ENCODE measurements at regions not wholly inside any gene's neighbourhood (a gene's known extent, or its start where the extent isn't known, plus 50 kb on each side); places are given as distances from the start of the nearest gene placed in this dataset.

DNA sequence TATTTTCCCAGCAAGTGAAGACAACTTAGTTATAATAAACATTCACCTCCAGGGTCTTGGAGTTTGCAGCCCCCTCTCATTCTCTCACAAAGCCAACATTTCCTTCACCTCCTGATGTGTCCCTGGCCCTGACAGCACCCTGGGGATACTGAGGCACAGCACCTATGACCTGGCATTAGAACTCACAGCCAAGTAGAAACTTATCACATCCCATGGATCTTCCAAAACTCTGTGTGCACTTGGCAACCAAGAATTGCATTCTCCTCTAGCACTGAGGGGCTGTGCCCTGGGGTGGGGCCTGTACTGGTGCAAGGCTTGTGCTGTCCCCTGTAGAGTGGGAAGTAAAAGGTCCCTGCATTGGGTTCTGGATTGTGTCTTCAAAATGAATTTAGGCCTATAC is 116.7 kb upstream of the IGLL5 start:
- no peaks in the 10 kb centered on the region for H3K27me3 ChIP-seq (ENCODE audit: control insufficient read depth, insufficient read depth, low read length)
- no peak overlapping the region for H2AFZ ChIP-seq
- no peak overlapping the region for H3K4me3 ChIP-seq (ENCODE audit: low read depth, low read length)
- no peak overlapping the region for H3K4me2 ChIP-seq (ENCODE audit: low read length)
- H3K4me1 ChIP-seq = no peaks in the 10 kb centered on the region
- H3K9ac ChIP-seq = no peak overlapping the region
- TF ChIP-seq, protein P1, sequence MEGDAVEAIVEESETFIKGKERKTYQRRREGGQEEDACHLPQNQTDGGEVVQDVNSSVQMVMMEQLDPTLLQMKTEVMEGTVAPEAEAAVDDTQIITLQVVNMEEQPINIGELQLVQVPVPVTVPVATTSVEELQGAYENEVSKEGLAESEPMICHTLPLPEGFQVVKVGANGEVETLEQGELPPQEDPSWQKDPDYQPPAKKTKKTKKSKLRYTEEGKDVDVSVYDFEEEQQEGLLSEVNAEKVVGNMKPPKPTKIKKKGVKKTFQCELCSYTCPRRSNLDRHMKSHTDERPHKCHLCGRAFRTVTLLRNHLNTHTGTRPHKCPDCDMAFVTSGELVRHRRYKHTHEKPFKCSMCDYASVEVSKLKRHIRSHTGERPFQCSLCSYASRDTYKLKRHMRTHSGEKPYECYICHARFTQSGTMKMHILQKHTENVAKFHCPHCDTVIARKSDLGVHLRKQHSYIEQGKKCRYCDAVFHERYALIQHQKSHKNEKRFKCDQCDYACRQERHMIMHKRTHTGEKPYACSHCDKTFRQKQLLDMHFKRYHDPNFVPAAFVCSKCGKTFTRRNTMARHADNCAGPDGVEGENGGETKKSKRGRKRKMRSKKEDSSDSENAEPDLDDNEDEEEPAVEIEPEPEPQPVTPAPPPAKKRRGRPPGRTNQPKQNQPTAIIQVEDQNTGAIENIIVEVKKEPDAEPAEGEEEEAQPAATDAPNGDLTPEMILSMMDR (IDR thresholded peaks at IDR 0.05) = no peak
- H3K36me3 ChIP-seq (ENCODE audit: control insufficient read depth, insufficient read depth, low read length) = no peaks in the 10 kb centered on the region
- H3K79me2 ChIP-seq = no peaks in the 10 kb centered on the region
- no peaks in the 10 kb centered on the region for H3K9me3 ChIP-seq (ENCODE audit: control insufficient read depth, low read length)
- no peak overlapping the region for H3K27ac ChIP-seq

DNA sequence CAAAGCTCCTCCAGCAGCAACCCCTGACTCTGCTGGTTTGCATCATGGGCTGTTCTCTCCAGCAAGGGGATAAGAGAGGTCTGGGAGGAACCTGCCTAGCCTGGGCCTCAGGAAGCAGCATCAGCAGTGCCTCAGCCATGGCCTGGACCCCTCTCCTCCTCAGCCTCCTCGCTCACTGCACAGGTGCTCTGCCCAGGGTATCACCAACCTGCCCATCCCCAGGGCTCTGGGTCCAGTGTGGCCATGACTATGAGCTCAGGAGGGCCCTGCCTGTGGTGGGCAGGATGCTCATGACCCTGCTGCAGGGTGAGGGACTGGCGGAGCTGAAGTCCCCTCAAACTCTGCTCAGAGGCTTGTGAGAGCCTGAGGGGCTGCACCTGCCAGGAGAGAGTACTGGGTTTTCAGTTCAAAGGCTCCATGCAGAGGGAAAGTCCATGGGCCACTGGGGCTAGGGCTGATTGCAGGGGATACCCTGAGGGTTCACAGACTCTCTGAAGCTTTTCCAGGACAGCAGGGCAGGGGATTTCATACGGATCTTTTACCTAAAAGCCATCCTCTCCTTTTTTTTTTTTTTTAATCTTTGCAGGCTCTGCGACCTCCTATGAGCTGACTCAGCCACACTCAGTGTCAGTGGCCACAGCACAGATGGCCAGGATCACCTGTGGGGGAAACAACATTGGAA is 115.8 kb upstream of the IGLL5 start:
- no peaks in the 10 kb centered on the region for H3K27me3 ChIP-seq (ENCODE audit: control insufficient read depth, insufficient read depth, low read length)
- no peak overlapping the region for H3K27ac ChIP-seq
- no peaks in the 10 kb centered on the region for H3K36me3 ChIP-seq (ENCODE audit: control insufficient read depth, insufficient read depth, low read length)
- H2AFZ ChIP-seq = no peak overlapping the region
- H3K4me2 ChIP-seq (ENCODE audit: low read length) = no peak overlapping the region
- H3K4me3 ChIP-seq (ENCODE audit: low read depth, low read length) = no peak overlapping the region
- no peaks in the 10 kb centered on the region for H3K9me3 ChIP-seq (ENCODE audit: control insufficient read depth, low read length)
- H3K9ac ChIP-seq = no peak overlapping the region
- TF ChIP-seq, protein P1 (IDR thresholded peaks at IDR 0.05) = no peak
- no peaks in the 10 kb centered on the region for H3K4me1 ChIP-seq
- no peaks in the 10 kb centered on the region for H3K79me2 ChIP-seq

DNA sequence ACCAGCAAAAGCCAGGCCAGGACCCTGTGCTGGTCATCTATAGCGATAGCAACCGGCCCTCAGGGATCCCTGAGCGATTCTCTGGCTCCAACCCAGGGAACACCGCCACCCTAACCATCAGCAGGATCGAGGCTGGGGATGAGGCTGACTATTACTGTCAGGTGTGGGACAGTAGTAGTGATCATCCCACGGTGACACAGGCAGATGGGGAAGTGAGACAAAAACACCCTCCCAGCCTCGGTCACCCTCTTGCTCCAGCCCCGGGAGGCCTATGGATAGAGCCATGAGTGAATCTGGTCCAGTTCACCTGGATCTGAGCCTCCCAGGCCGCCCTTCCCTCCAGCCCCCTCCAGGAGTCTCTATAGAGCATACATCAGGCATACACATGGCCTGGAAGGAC is 115.2 kb upstream of the IGLL5 start:
- H2AFZ ChIP-seq = no peak overlapping the region
- no peaks in the 10 kb centered on the region for H3K36me3 ChIP-seq (ENCODE audit: control insufficient read depth, insufficient read depth, low read length)
- H3K79me2 ChIP-seq = no peaks in the 10 kb centered on the region
- TF ChIP-seq, protein P1 (IDR thresholded peaks at IDR 0.05) = no peak
- no peak overlapping the region for H3K4me3 ChIP-seq (ENCODE audit: low read depth, low read length)
- H3K4me1 ChIP-seq = no peaks in the 10 kb centered on the region
- H3K27me3 ChIP-seq (ENCODE audit: control insufficient read depth, insufficient read depth, low read length) = no peaks in the 10 kb centered on the region
- H3K27ac ChIP-seq = no peak overlapping the region
- no peak overlapping the region for H3K4me2 ChIP-seq (ENCODE audit: low read length)
- H3K9ac ChIP-seq = no peak overlapping the region
- no peaks in the 10 kb centered on the region for H3K9me3 ChIP-seq (ENCODE audit: control insufficient read depth, low read length)

DNA sequence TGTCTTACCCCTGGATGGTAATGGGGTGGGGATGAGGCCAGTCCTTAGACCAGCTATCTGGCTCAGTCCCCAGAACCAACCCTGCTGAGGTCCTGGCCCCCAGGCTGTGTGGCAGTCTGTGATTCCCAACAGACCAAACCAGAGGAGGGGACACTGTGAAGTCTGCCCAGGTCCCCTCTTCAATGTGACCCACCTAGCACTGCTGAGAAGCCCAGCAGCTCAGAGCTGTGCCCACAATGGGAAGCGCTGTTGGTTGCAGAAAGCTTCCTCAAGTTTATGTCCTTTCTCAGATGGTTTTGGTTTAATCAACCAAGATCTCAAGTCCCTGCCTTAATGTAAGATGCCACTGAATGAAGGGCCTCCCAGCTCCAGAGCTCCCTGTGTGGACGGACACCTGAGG is 114.7 kb upstream of the IGLL5 start:
- Histone ChIP-seq H3K36me3 (ENCODE audit: control insufficient read depth, insufficient read depth, low read length) (no peaks in the 10 kb centered on the region), H3K9me3 (ENCODE audit: control insufficient read depth, low read length) (no peaks in the 10 kb centered on the region), H3K4me2 (ENCODE audit: low read length) (no peak overlapping the region), H2AFZ (no peak overlapping the region), H3K4me1 (no peaks in the 10 kb centered on the region), H3K9ac (no peak overlapping the region), H3K27ac (no peak overlapping the region), H3K27me3 (ENCODE audit: control insufficient read depth, insufficient read depth, low read length) (no peaks in the 10 kb centered on the region), H3K4me3 (ENCODE audit: low read depth, low read length) (no peak overlapping the region), H3K79me2 (no peaks in the 10 kb centered on the region)
- TF ChIP-seq, protein P1 (IDR thresholded peaks at IDR 0.05) = no peak

DNA sequence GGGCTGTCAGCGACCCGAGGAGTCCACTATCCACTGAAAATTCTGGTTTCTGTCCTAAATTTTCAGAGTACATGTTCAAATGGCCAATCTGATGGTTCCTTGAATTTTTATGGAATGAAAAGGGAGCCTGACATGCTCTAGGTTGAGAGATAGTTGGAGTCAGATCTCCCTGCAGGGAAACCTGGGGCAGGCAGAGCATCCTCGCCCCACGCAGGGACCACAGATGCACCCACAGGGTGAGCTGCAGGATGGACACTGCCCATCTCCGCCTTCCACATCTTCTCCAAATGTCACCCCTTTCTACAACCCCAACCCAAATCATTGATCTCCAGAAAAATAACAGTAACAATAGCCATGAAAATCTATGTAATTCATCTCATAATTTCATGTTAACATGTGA is 114.2 kb upstream of the IGLL5 start:
- Histone ChIP-seq H3K27ac (no peak overlapping the region), H3K9me3 (ENCODE audit: control insufficient read depth, low read length) (no peaks in the 10 kb centered on the region), H2AFZ (no peak overlapping the region), H3K9ac (no peak overlapping the region), H3K4me3 (ENCODE audit: low read depth, low read length) (no peak overlapping the region), H3K27me3 (ENCODE audit: control insufficient read depth, insufficient read depth, low read length) (no peaks in the 10 kb centered on the region), H3K36me3 (ENCODE audit: control insufficient read depth, insufficient read depth, low read length) (no peaks in the 10 kb centered on the region), H3K4me2 (ENCODE audit: low read length) (no peak overlapping the region), H3K4me1 (no peaks in the 10 kb centered on the region), H3K79me2 (no peaks in the 10 kb centered on the region)
- TF ChIP-seq, protein P1 (IDR thresholded peaks at IDR 0.05) = no peak

Data from parathyroid adenoma (tissue), 2 donors.